Astrocyte of the cerebellum (primary cell): ENCODE measurements at regions not wholly inside any gene's neighbourhood (a gene's known extent, or its start where the extent isn't known, plus 50 kb on each side); places are given as distances from the start of the nearest gene placed in this dataset.

Source experiments
- DNase-seq: peaks from one replicate; pipeline ENCODE4 v3.0.0-alpha.2; 2011; ENCODE audit warnings: low read depth
- H3K4me3 ChIP-seq: 2 replicates; pipeline ENCODE4 v1.5.1; 2011; ENCODE audit warnings: mild to moderate bottlenecking, low read depth, low read length, moderate library complexity
- CTCF ChIP-seq: IDR thresholded peaks from 2 replicates; pipeline ENCODE4 v1.5.1; 2012; ENCODE audit warnings: low read length, low read depth, moderate library complexity, mild to moderate bottlenecking; ENCODE audit errors: missing control alignments
- in situ Hi-C: cut with HindIII; loops from 2 replicates; pipeline ENCODE4 v1.10.0; 2017; ENCODE audit warnings: low sequenced_read_pairs

- no peak for TF ChIP-seq CTCF
- no peak for DNase-seq
- in situ Hi-C loops, result no loop called here
- no peak overlapping the region for H3K4me3 ChIP-seq
Observed at GRCh38 chr5:145295236-145295835, 539.8 kb downstream of the PRELID2 start.

GRCh38 chr5:145294331-145294730 is 540.8 kb downstream of the PRELID2 start:
- no peak for TF ChIP-seq CTCF
- no peak overlapping the region for H3K4me3 ChIP-seq
- in situ Hi-C loops, result no loop called here
- DNase-seq, result no peak

GRCh38 chr5:145293716-145294115 is 541.4 kb downstream of the PRELID2 start:
- H3K4me3 ChIP-seq, result no peak overlapping the region
- no peak for TF ChIP-seq CTCF
- in situ Hi-C loops, result no loop called here
- DNase-seq, result no peak

- in situ Hi-C loops, result no loop called here
- DNase-seq, result no peak
- no peak for TF ChIP-seq CTCF
- H3K4me3 ChIP-seq, result no peak overlapping the region
Observed at GRCh38 chr5:145292278-145292677, 542.9 kb downstream of the PRELID2 start.

GRCh38 chr5:145283141-145283810 is 551.9 kb downstream of the PRELID2 start:
- in situ Hi-C loops, result no loop called here
- H3K4me3 ChIP-seq, result no peak overlapping the region
- TF ChIP-seq CTCF, result no peak
- no peak for DNase-seq

GRCh38 chr5:145280806-145281205 is 554.3 kb downstream of the PRELID2 start:
- no peak for DNase-seq
- no peak overlapping the region for H3K4me3 ChIP-seq
- in situ Hi-C loops, result no loop called here
- TF ChIP-seq CTCF, result no peak
